Prostate gland (tissue), 2 donors: ENCODE measurements at regions not wholly inside any gene's neighbourhood (a gene's known extent, or its start where the extent isn't known, plus 50 kb on each side); places are given as distances from the start of the nearest gene placed in this dataset.

Experiments used
- POLR2AphosphoS5 ChIP-seq: sonication (generic); formaldehyde crosslinking; IDR thresholded peaks from one replicate; pipeline ENCODE4 v1.6.1; 2017; ENCODE audit warnings: antibody characterized with exemption
- TF ChIP-seq, protein P1 (sequence below), 4 experiments: fragments of 200-600 bp in 2 of 4; fragments of 450-650 bp in 2 of 4; sonication (generic) in 2 of 4; IDR thresholded peaks; 1 replicate in 3 of 4; 2 replicates in 1 of 4; pipeline ENCODE4 v1.5.1; 2016 to 2019; ENCODE audit warnings: antibody characterized with exemption in 4 of 4, mild to moderate bottlenecking in 2 of 4, moderate library complexity in 2 of 4

GRCh38 chrX:44072631-44073030 is 99.4 kb upstream of the NDP start:
- TF ChIP-seq POLR2AphosphoS5 = no peak
- TF ChIP-seq, protein P1, sequence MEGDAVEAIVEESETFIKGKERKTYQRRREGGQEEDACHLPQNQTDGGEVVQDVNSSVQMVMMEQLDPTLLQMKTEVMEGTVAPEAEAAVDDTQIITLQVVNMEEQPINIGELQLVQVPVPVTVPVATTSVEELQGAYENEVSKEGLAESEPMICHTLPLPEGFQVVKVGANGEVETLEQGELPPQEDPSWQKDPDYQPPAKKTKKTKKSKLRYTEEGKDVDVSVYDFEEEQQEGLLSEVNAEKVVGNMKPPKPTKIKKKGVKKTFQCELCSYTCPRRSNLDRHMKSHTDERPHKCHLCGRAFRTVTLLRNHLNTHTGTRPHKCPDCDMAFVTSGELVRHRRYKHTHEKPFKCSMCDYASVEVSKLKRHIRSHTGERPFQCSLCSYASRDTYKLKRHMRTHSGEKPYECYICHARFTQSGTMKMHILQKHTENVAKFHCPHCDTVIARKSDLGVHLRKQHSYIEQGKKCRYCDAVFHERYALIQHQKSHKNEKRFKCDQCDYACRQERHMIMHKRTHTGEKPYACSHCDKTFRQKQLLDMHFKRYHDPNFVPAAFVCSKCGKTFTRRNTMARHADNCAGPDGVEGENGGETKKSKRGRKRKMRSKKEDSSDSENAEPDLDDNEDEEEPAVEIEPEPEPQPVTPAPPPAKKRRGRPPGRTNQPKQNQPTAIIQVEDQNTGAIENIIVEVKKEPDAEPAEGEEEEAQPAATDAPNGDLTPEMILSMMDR (IDR thresholded peaks at IDR 0.05) = no peak
